HepG2 (cell line): ENCODE measurements at regions not wholly inside any gene's neighbourhood (a gene's known extent, or its start where the extent isn't known, plus 50 kb on each side); places are given as distances from the start of the nearest gene placed in this dataset.
"Not testable (repeated sequence)": the region's sequence is repeated elsewhere in the genome, so short reads cannot be mapped to it uniquely, and the experiment has no call there.

Experiments used
- ATAC-seq: fragments of 200-7000 bp; cut with Tn5 transposase; 3 replicates; pipeline ENCODE4 v1.9.1; 2020; ENCODE audit warnings: mild to moderate bottlenecking, moderate library complexity
- BruUV-seq: library from RNA; stranded (reverse); fragments of 400-500 nt; replicated peaks from 2 replicates; lab custom pipeline; 2021; lab: Mats Ljungman, UMichigan
- CTCF ChIA-PET: fragments of 300-600 bp; formaldehyde crosslinking; extraction: SDS; loops from one replicate; lab custom pipeline; 2021; ENCODE audit warnings: low total read pairs, inconsistent platforms, low intra/inter-chr PET ratio; lab: Yijun Ruan, JAX
- POLR2A ChIA-PET: fragments of 350-600 bp; sonication (Branson Sonifier 250); formaldehyde crosslinking; loops from one replicate; lab custom pipeline; 2020; ENCODE audit warnings: antibody characterized with exemption, inconsistent platforms; lab: Yijun Ruan, JAX
- DNase-seq: peaks from one replicate; pipeline ENCODE4 v3.0.0-alpha.2; 2015; ENCODE audit warnings: low spot score
- FAIRE-seq: peaks from 3 replicates; lab custom pipeline; 2011; peaks lifted over from hg19 to GRCh38; lab: Jason Lieb, UNC
- H2AFZ ChIP-seq: one replicate; pipeline ENCODE4 v1.6.1; 2011; ENCODE audit warnings: low read length, inconsistent platforms
- H3K27ac ChIP-seq: fragments of 300-600 bp; 3 replicates; pipeline ENCODE4 v1.8.0; 2011; ENCODE audit warnings: mixed run types, mild to moderate bottlenecking, mixed read lengths, low read length, inconsistent platforms; ENCODE audit not compliant: insufficient read depth; ENCODE audit errors: extremely low read length
- H3K27me3 ChIP-seq, 2 experiments: fragments of 200-600 bp in 1 of 2; 2 replicates in 1 of 2; 3 replicates in 1 of 2; pipeline versions ENCODE4 v1.6.0 to v1.8.0; 2011; ENCODE audit warnings: low read length in 2 of 2, mild to moderate bottlenecking in 2 of 2, moderate library complexity in 2 of 2, inconsistent platforms in 1 of 2; ENCODE audit not compliant: insufficient read depth in 2 of 2, control insufficient read depth in 1 of 2
- H3K36me3 ChIP-seq, 2 experiments: fragments of 200-600 bp in 1 of 2; replicated peaks in 1 of 2; 2 replicates in 1 of 2; 3 replicates in 1 of 2; pipeline versions ENCODE4 v1.5.1 to v1.8.0; 2011; ENCODE audit warnings: low read length in 2 of 2, inconsistent platforms in 1 of 2; ENCODE audit not compliant: insufficient read depth in 2 of 2, control insufficient read depth in 1 of 2
- H3K4me1 ChIP-seq: 2 replicates; pipeline ENCODE4 v1.5.1; 2012; ENCODE audit warnings: low read length, inconsistent platforms; ENCODE audit not compliant: insufficient read depth
- H3K4me2 ChIP-seq: 2 replicates; pipeline ENCODE4 v1.6.0; 2011; ENCODE audit warnings: low read depth, low read length, inconsistent platforms
- H3K4me3 ChIP-seq, 3 experiments: fragments of 200-600 bp in 1 of 3; sonication (generic), shearing (Covaris generic) in 1 of 3; replicated peaks in 1 of 3; 2 replicates each; pipeline ENCODE4 v1.5.1; 2011 to 2016; ENCODE audit warnings: low read length in 3 of 3, inconsistent platforms in 2 of 3, low read depth in 2 of 3, mild to moderate bottlenecking in 2 of 3, control low read depth in 1 of 3, mixed read lengths in 1 of 3; ENCODE audit not compliant: insufficient read depth in 1 of 3
- H3K79me2 ChIP-seq: one replicate; pipeline ENCODE4 v1.6.1; 2011; ENCODE audit warnings: low read length, inconsistent platforms; ENCODE audit not compliant: insufficient read depth
- H3K9ac ChIP-seq: 2 replicates; pipeline ENCODE4 v1.6.0; 2011; ENCODE audit warnings: mild to moderate bottlenecking, low read depth, low read length, inconsistent platforms; ENCODE audit not compliant: insufficient read depth
- H3K9me3 ChIP-seq: 2 replicates; pipeline ENCODE4 v1.5.1; 2012; ENCODE audit warnings: mild to moderate bottlenecking, low read length
- H4K20me1 ChIP-seq: 2 replicates; pipeline ENCODE4 v1.6.0; 2011; ENCODE audit warnings: inconsistent platforms, mild to moderate bottlenecking, low read length, moderate library complexity; ENCODE audit not compliant: insufficient read depth
- ARNT ChIP-seq: fragments of 450-650 bp; IDR thresholded peaks from 2 replicates; pipeline ENCODE4 v1.6.1; 2017
- CREB1 ChIP-seq, 2 experiments: fragments of 450-650 bp in 1 of 2; IDR thresholded peaks; 2 replicates each; pipeline ENCODE4 v1.6.1; 2016 to 2017; ENCODE audit warnings: control low read depth in 1 of 2, mild to moderate bottlenecking in 1 of 2, missing compliant biosample characterization in 1 of 2, missing genetic modification characterization in 1 of 2
- FOXK2 ChIP-seq: fragments of 450-650 bp; IDR thresholded peaks from 2 replicates; pipeline ENCODE4 v1.6.1; 2016
- IKZF1 ChIP-seq: fragments of 450-650 bp; IDR thresholded peaks from 2 replicates; pipeline ENCODE4 v1.7.1; 2016
- LCORL ChIP-seq, 2 experiments: fragments of 450-650 bp in 1 of 2; sonication (generic) in 1 of 2; formaldehyde crosslinking in 1 of 2; IDR thresholded peaks; 2 replicates each; pipeline versions ENCODE4 v1.5.0 to v1.6.1; 2017 to 2020; ENCODE audit warnings: antibody characterized with exemption in 1 of 2, missing genetic modification reagents in 1 of 2
- NBN ChIP-seq: fragments of 450-650 bp; conservative IDR thresholded peaks from 2 replicates; pipeline ENCODE4 v1.6.1; 2017
- RAD51 ChIP-seq: fragments of 450-650 bp; IDR thresholded peaks from 2 replicates; pipeline ENCODE4 v1.6.1; 2016; ENCODE audit warnings: borderline replicate concordance
- SOX6 ChIP-seq, 2 experiments: fragments of 450-650 bp in 1 of 2; sonication (generic) in 1 of 2; formaldehyde crosslinking in 1 of 2; IDR thresholded peaks; 2 replicates each; pipeline versions ENCODE4 v1.4.0 to v1.6.1; 2017 to 2020; ENCODE audit warnings: antibody characterized with exemption in 1 of 2, mild to moderate bottlenecking in 1 of 2, missing genetic modification reagents in 1 of 2
- SP1 ChIP-seq, 2 experiments: fragments of 450-650 bp in 1 of 2; sonication (generic) in 1 of 2; formaldehyde crosslinking in 1 of 2; IDR thresholded peaks; 2 replicates each; pipeline versions ENCODE4 v1.4.0 to v1.6.1; 2016 to 2020; ENCODE audit warnings: missing genetic modification reagents in 1 of 2
- TRIM22 ChIP-seq: fragments of 450-650 bp; IDR thresholded peaks from 2 replicates; pipeline ENCODE4 v1.6.1; 2017
- ZNF282 ChIP-seq: fragments of 450-650 bp; IDR thresholded peaks from 2 replicates; pipeline ENCODE4 v1.6.1; 2018; ENCODE audit not compliant: partially characterized antibody
- WGBS: methylation state at CpG from one replicate; pipeline ENCODE4 v1.1.6; 2017; ENCODE audit warnings: low lambda C conversion rate; 5-methylcytosine and 5-hydroxymethylcytosine counted together
- in situ Hi-C: cut with HindIII; loops from 2 replicates; pipeline ENCODE4 v1.10.0; 2017; ENCODE audit warnings: low pct_unique_long_range_greater_than_20kb; ENCODE audit not compliant: extremely low pct_ligation_motif_present
- intact Hi-C: fragments of 100-400 bp; cut with micrococcal nuclease; formaldehyde crosslinking; loops from one replicate; pipeline ENCODE4 v1.10.0; 2022; ENCODE audit not compliant: unreplicated experiment

GRCh38 chr21:7948727-7949126 is 2572.7 kb upstream of the TPTE start (continued):
- TF ChIP-seq SOX6 (IDR thresholded peaks at IDR 0.05) = 0 out of 2 replicates have a peak, but pooled peaks have one; percentile 80
- TF ChIP-seq SOX6, LCORL, CREB1 (CRISPR knock-in tag; IDR thresholded peaks at IDR 0.05): not testable (repeated sequence)
- peak; percentile 97 for TF ChIP-seq ZNF282
- peak; percentile 24; the same call in 1 of the 2 replicates for TF ChIP-seq LCORL (IDR thresholded peaks at IDR 0.05)
- peak; percentile 81 for TF ChIP-seq NBN
- peak; percentile 62; the same call in 1 of the 2 replicates for TF ChIP-seq IKZF1
- TF ChIP-seq CREB1 (IDR thresholded peaks at IDR 0.05) = peak; percentile 8; the same call in 1 of the 2 replicates
- TF ChIP-seq, all 625 proteins: peak for 18; not testable (repeated sequence) for 607

- H3K79me2 ChIP-seq; ATAC-seq; H2AFZ ChIP-seq; intact Hi-C loops; H4K20me1 ChIP-seq; H3K9ac ChIP-seq; H3K9me3 ChIP-seq; DNase-seq; in situ Hi-C loops; CTCF ChIA-PET; POLR2A ChIA-PET; H3K4me3 ChIP-seq; H3K4me1 ChIP-seq; FAIRE-seq; BruUV-seq; H3K27me3 ChIP-seq; H3K36me3 ChIP-seq; H3K4me2 ChIP-seq; H3K27ac ChIP-seq; TF ChIP-seq SP1, SOX6 (CRISPR knock-in tag; IDR thresholded peaks at IDR 0.05): not testable (repeated sequence)
- WGBS = 2% methylated on average over 6 of the region's 6 CpGs
- TF ChIP-seq SP1 (IDR thresholded peaks at IDR 0.05) = 0 out of 2 replicates have a peak, but pooled peaks have one; percentile 7
- TF ChIP-seq FOXK2 = 0 out of 2 replicates have a peak, but pooled peaks have one; percentile 3
- 0 out of 2 replicates have a peak, but pooled peaks have one; percentile 28 for TF ChIP-seq ARNT
- peak; percentile 90; the same call in 1 of the 2 replicates for TF ChIP-seq NBN
- TF ChIP-seq SOX6 (IDR thresholded peaks at IDR 0.05) = 0 out of 2 replicates have a peak, but pooled peaks have one; percentile 8
- 0 out of 2 replicates have a peak, but pooled peaks have one; percentile 3 for TF ChIP-seq RAD51
- 0 out of 2 replicates have a peak, but pooled peaks have one; percentile 71 for TF ChIP-seq TRIM22
- peak; percentile 53; the same call in 1 of the 2 replicates for TF ChIP-seq IKZF1
These were observed 2571.5 kb upstream of the TPTE start for GRCh38 chr21:7949882-7950281.
